EL (cell line): ENCODE measurements at regions not wholly inside any gene's neighbourhood (a gene's known extent, or its start where the extent isn't known, plus 50 kb on each side); places are given as distances from the start of the nearest gene placed in this dataset.
"Not testable (repeated sequence)": the region's sequence is repeated elsewhere in the genome, so short reads cannot be mapped to it uniquely, and the experiment has no call there.

ENCODE experiments used
- DNase-seq: peaks from one replicate; pipeline ENCODE4 v3.0.0-alpha.2; 2016

DNA sequence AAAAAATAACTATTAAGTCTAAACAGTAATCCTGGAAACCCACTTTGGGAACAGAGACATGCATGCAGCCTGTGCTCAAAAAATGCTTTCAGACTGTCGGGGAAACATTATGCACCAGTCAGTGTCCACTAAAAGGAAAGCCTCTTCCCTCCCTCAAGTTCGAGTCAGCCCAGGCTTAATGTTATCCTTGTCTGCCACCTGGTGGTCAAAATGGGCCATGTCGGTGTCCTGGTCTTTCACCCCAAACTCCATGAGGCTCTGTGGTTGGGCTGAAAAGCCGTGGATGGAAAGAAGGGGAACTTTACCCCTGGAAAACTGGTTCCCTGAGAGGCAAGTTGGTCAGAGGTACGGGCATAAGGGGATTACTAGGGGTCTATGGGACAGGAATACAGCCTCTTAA, 88.4 kb upstream of the ZNF492 start:
- DNase-seq, result peak; percentile 7

GRCh38 chr19:22533761-22534160, 100.4 kb upstream of the ZNF492 start:
- DNase-seq, result no peak

- no peak for DNase-seq
Measured at GRCh38 chr19:22532388-22533300, 101.5 kb upstream of the ZNF492 start.

DNA sequence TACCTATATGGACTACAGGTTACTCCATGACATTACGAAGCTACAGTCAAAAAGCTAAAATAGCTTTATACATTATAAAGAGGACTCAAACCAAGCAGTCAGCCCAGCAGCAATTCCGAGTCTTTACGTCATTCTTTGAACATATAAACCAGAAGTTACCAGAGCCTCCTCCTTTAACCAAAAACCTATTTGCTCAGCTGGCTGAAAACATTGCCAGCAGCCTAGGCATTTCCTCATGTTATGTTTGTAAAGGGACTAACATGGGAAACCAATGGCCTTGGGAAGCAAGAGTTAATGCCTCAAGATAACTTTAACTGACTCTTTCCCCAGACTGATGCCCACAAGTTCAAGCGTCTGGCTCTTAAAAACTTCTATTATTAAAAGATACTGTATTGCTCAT, 104.1 kb upstream of the ZNF492 start:
- DNase-seq, result no peak

- DNase-seq, result no peak
Measured at GRCh38 chr19:22528956-22529355, 105.2 kb upstream of the ZNF492 start.

- DNase-seq, result no peak
Measured at GRCh38 chr19:22527554-22527953, 105.4 kb upstream of the ZNF98 start.

DNA sequence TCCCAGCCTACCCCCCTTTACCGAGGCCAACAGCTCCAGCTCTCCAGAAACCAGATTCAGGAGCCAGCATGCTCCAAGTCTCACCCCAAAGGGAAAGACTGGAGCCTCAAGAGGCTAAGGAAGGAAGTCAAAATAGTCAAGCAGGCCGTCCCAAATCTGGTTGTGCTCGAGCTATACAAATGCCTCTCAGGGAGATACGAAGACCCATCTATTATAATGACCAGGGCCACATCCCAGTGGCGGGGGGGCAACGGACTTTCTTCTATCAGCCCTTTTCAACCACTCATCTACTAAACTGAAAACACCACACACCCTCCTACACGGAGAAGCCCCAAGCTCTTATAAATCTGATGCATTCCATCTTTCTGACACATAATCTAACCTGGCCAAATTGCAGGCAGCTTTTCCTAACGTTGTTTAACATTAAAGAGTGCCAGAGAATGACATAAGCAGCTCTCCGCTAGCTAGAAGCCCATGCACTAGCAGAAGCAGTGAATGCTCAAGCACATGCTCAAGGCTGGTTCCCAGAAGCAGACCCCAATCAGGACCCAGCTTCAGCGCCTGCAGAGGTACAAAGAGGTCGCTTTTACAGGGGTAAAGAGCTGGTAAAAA, 104.6 kb upstream of the ZNF98 start:
- no peak for DNase-seq

DNA sequence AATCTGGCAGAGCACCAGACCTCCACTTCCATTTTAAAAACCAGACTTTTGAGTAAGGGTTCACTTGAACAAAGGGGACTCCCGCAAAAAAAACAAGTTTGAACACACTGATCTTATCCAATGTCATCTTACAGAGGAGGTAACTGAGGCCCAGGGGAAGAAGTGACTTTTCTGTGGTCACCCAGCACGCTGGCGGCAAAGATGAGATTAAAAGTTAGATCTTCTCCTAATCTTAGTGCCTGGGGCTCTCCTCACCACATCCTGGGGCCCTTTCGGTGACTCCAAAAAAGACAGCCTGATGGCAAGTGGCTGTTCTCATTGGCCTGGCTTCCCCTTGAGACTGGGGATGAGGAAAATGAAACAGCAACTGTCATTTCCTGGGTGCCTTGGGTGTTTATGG, 101.8 kb upstream of the ZNF98 start:
- DNase-seq, result no peak

DNA sequence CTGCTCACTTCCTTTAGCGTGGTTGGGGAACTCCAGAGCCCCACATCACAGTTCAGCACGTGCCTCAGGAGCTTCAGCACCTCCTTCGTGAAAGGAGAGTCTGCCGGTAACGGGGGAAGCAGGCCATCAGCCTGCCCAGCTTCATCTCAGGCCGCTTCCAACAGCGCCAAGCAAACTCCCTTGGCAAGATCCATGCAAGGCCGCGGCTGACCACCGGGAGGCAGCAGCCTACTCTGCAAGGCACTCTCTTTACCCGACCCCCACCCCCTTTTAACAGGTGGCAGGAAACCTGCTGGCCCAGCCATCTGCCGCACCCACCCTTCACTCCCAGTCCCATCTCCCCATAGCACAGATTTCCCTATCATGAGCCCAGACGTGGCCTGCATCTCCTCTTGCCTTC, 97.4 kb upstream of the ZNF98 start:
- DNase-seq, result not testable (repeated sequence)

DNA sequence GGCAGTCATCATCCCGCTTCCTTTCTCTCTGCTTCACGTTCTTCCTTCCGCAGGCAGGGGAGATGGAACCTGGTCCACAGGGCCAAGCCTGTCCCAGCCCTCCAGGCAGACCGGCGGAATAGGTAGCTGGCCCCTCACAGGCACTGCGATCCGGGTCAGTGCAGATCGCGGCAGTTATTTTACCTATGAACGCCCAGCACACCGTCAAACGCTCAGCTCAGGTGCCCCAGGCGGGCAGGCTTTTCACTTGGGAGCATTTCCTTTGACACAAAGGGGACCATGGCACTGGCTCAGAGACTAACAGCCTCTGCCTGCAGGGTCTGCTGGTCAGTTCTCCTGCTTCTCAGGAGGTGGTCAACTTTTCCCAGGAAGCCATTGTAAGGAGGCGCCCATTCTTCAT, 97.0 kb upstream of the ZNF98 start:
- no peak for DNase-seq

DNA sequence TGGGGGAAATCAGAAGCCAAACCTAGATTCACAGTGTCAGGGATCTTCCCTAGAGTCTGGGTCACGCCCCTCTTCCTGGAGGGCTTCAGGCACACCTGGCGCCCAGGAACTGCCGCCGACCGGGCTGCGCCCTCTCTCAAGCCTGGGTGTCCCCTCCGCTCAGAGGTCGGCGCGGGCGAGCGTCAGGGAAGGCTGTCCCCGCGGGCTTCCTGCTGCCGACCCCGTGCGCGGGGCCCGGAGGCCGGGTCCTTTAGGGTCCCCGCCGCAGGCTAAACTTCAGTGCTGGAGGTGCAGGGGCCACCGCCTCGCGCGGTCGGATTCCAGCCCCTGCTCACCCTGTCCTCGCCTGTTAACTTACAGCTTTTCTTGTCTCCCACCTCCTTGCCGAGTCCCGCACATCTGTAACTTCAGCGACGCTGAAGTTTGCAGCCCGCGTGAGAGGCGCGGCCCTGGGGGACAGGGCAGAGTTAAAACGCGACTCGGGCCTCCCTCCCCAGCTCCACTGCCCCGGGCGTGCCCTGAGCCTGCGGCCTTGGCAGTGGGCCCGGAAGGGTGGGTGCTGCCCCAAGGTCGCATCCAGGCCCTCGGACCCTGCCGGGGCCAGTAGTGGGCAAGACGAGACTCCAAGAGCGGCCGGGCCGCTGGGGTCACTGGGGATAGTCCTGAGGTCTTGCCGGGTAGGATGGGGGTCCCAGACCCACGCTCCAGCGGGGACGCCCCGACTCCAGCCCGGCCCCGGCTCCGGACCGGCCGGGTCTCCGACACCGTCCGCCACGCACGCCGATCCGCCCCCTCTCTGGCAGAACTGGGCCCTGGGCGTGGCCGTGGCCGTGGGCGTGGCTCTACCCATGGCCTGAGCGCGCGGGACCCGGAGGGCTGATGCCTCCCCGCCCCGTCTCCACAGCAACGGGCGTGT, 95.6 kb upstream of the ZNF98 start:
- DNase-seq, result no peak

DNA sequence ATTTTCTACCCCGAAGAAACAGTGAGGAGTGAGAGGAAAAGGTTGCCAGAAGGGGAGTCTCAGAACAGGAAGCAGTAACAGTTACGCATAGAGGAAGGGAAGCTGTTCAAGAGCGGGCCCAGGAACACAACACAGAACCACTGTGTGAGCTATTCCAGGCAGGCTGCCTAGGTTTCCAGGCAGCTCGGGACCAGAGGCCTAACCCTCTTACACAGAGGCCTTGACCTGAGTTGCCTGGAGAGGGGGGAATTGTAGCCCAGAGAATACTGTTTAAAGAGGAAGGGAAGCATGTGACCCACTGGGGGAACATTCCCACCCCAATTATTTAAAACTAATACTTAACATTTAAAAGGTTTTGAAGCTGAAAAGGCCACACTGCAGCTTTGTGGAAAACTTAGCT, 93.3 kb upstream of the ZNF98 start:
- DNase-seq, result no peak

GRCh38 chr19:22503524-22503923, 81.4 kb upstream of the ZNF98 start:
- no peak for DNase-seq

DNA sequence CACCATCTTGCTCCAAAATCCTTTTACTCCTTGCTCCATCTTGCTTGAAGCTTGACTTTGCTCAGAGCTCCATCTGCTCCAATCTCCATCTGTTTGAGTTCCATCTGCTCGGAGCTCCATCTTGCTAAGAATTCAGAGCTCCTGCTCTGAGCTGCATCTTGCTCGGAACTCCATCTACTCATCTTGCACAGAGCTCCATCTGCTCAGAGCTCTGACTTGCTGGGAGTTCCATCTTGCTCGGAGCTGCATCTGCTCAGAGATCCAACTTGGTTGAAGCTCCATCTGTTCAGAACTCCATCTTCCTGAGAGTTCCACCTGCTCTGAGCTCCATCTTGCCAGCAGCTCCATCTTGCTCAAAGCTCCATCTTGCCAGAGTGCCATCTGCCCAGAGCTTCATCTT, 80.6 kb upstream of the ZNF98 start:
- no peak for DNase-seq

- DNase-seq, result not testable (repeated sequence)
Measured at GRCh38 chr19:22498831-22499430, 76.8 kb upstream of the ZNF98 start.

DNA sequence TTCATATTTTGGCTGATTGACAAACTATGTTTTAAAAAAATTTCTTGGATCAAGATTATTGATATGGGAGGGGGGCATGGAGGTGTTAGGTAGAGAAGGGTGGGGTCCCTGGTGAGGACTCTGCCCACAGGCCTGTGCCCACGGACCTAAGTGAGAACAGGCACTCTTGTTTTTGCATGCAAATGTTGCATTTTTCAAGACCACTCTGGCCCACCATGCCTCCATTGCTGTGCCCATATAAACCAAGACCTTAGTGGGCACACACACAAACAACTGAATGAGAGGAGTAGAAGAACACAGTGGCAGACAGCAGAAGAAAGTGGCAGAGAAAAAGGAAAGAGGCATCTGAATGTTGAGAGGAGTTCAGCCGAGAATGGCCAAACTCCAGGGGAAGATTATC, 69.6 kb upstream of the ZNF98 start:
- DNase-seq, result no peak

- DNase-seq, result not testable (repeated sequence)
Measured at GRCh38 chr19:22483514-22483913, 61.4 kb upstream of the ZNF98 start.

DNA sequence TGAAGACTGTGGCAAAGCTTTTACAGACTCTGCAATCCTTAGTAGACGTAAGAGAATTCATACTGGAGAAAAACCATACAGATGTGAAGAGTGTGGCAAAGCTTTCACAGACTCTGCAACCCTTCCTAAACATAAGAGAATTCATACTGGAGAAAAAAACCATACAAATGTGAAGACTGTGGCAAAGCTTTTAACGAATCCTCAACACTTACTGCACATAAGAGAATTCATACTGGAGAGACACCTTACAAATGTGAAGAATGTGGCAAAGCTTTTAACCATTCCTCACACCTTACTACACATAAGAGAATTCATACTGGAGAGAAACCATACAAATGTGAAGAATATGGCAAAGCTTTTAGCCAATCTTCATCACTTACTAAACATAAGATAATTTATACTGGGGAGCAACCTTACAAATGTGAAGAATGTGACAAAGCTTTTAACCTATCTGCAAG, 50.1 kb upstream of the ZNF98 start:
- DNase-seq, result no peak
